H1 (cell line): ENCODE measurements at regions not wholly inside any gene's neighbourhood (a gene's known extent, or its start where the extent isn't known, plus 50 kb on each side); places are given as distances from the start of the nearest gene placed in this dataset.

Experiments used
- CTCF ChIA-PET: fragments of 300-600 bp; sonication (Branson Sonifier 250); formaldehyde crosslinking; loops from one replicate; lab custom pipeline; 2021; ENCODE audit not compliant: partially characterized antibody; lab: Charles Lee
- POLR2A ChIA-PET: fragments of 300-600 bp; sonication (Branson Sonifier 250); formaldehyde crosslinking; loops from one replicate; lab custom pipeline; 2021; ENCODE audit warnings: inconsistent platforms; ENCODE audit not compliant: partially characterized antibody; lab: Charles Lee
- DNase-seq, 2 experiments: peaks; one replicate each; pipeline versions ENCODE4 v3.0.0 to v3.0.0-alpha.2; 2010 to 2022; ENCODE audit warnings: low spot score in 2 of 2, low read depth in 1 of 2, mixed read lengths in 1 of 2
- FAIRE-seq: peaks from 2 replicates; lab custom pipeline; 2011; peaks lifted over from hg19 to GRCh38; lab: Jason Lieb, UNC
- H2AFZ ChIP-seq: 2 replicates; pipeline ENCODE4 v1.8.1; 2012; ENCODE audit warnings: low read length, inconsistent platforms
- H2AK5ac ChIP-seq: 2 replicates; pipeline ENCODE4 v1.6.1; 2013; ENCODE audit warnings: low read depth, low read length
- H2BK120ac ChIP-seq: replicated peaks from 2 replicates; pipeline ENCODE3; 2013; ENCODE audit warnings: low read depth, low read length, inconsistent platforms
- H2BK12ac ChIP-seq: 2 replicates; pipeline ENCODE4 v1.6.1; 2013; ENCODE audit warnings: low read depth, low read length
- H2BK15ac ChIP-seq: 2 replicates; pipeline ENCODE4 v1.6.1; 2013; ENCODE audit warnings: low read length
- H2BK20ac ChIP-seq: 2 replicates; pipeline ENCODE4 v1.6.1; 2013; ENCODE audit warnings: low read length
- H2BK5ac ChIP-seq: 2 replicates; pipeline ENCODE4 v1.6.1; 2013; ENCODE audit warnings: low read depth, low read length
- H3K14ac ChIP-seq: 2 replicates; pipeline ENCODE4 v1.6.1; 2013; ENCODE audit warnings: inconsistent platforms; ENCODE audit not compliant: insufficient read length
- H3K18ac ChIP-seq: 2 replicates; pipeline ENCODE4 v1.6.1; 2013; ENCODE audit warnings: low read length; ENCODE audit errors: extremely low read depth
- H3K23ac ChIP-seq: 2 replicates; pipeline ENCODE4 v1.6.1; 2013; ENCODE audit warnings: inconsistent platforms; ENCODE audit not compliant: insufficient read length
- H3K23me2 ChIP-seq: 2 replicates; pipeline ENCODE4 v1.6.1; 2013; ENCODE audit warnings: low read depth, low read length
- H3K27ac ChIP-seq: 2 replicates; pipeline ENCODE4 v1.6.1; 2011; ENCODE audit warnings: low read depth, low read length, inconsistent platforms
- H3K27me3 ChIP-seq, 4 experiments: replicated peaks in 1 of 4; 1 replicate in 1 of 4; 2 replicates in 3 of 4; pipeline versions ENCODE4 v1.6.1 to v1.8.1; 2011 to 2013; ENCODE audit warnings: low read length in 3 of 4, mild to moderate bottlenecking in 3 of 4, inconsistent platforms in 2 of 4, mixed read lengths in 2 of 4, moderate library complexity in 1 of 4; ENCODE audit not compliant: control insufficient read depth in 3 of 4, insufficient read depth in 3 of 4; ENCODE audit errors: extremely low read depth in 1 of 4
- H3K36me3 ChIP-seq, 4 experiments: 2 replicates each; pipeline versions ENCODE4 v1.6.1 to v1.8.1; 2011 to 2013; ENCODE audit warnings: mild to moderate bottlenecking in 4 of 4, low read length in 3 of 4, moderate library complexity in 2 of 4, control low read depth in 1 of 4, inconsistent platforms in 1 of 4; ENCODE audit not compliant: insufficient read depth in 4 of 4, control insufficient read depth in 2 of 4
- H3K4ac ChIP-seq: replicated peaks from 2 replicates; pipeline ENCODE3; 2013; ENCODE audit warnings: low read length, low read depth, mixed read lengths, inconsistent platforms; ENCODE audit not compliant: insufficient read length
- H3K4me1 ChIP-seq, 4 experiments: replicated peaks in 1 of 4; 1 replicate in 1 of 4; 2 replicates in 3 of 4; pipeline versions ENCODE4 v1.6.1 to v1.8.1; 2011 to 2013; ENCODE audit warnings: low read length in 3 of 4, inconsistent platforms in 2 of 4, mixed read lengths in 1 of 4; ENCODE audit not compliant: insufficient read depth in 4 of 4, control insufficient read depth in 3 of 4
- H3K4me2 ChIP-seq, 2 experiments: 2 replicates each; pipeline versions ENCODE4 v1.6.1 to v1.8.1; 2011 to 2013; ENCODE audit warnings: low read depth in 2 of 2, low read length in 2 of 2, control low read depth in 1 of 2, inconsistent platforms in 1 of 2, mild to moderate bottlenecking in 1 of 2; ENCODE audit not compliant: insufficient read depth in 1 of 2
- H3K4me3 ChIP-seq, 4 experiments: fragments of 200-600, 300-600 bp in 1 of 4; sonication (generic), shearing (Covaris generic), sonication (Bioruptor Twin) in 1 of 4; 2 replicates each; pipeline versions ENCODE4 v1.5.1 to v1.8.1; 2011 to 2016; ENCODE audit warnings: low read length in 4 of 4, low read depth in 3 of 4, control low read depth in 2 of 4, inconsistent platforms in 2 of 4, mild to moderate bottlenecking in 2 of 4, mixed read lengths in 1 of 4, moderate library complexity in 1 of 4; ENCODE audit not compliant: insufficient read depth in 2 of 4; ENCODE audit errors: extremely low read depth in 1 of 4
- H3K56ac ChIP-seq: replicated peaks from 2 replicates; pipeline ENCODE3; 2013; ENCODE audit warnings: low read depth, mild to moderate bottlenecking, mixed read lengths, low read length, inconsistent platforms; ENCODE audit not compliant: insufficient read length
- H3K79me1 ChIP-seq: 2 replicates; pipeline ENCODE4 v1.6.1; 2013; ENCODE audit warnings: low read depth, low read length, control low read depth
- H3K79me2 ChIP-seq, 2 experiments: 2 replicates each; pipeline versions ENCODE4 v1.6.1 to v1.8.1; 2012 to 2013; ENCODE audit warnings: low read length in 2 of 2, mild to moderate bottlenecking in 2 of 2, inconsistent platforms in 1 of 2; ENCODE audit not compliant: insufficient read depth in 2 of 2, control insufficient read depth in 1 of 2
- H3K9ac ChIP-seq, 4 experiments: replicated peaks in 1 of 4; 1 replicate in 1 of 4; 2 replicates in 3 of 4; pipeline versions ENCODE4 v1.6.1 to v1.8.1; 2011 to 2013; ENCODE audit warnings: low read depth in 3 of 4, low read length in 3 of 4, control low read depth in 2 of 4, mild to moderate bottlenecking in 2 of 4, moderate library complexity in 2 of 4, inconsistent platforms in 1 of 4; ENCODE audit errors: extremely low read depth in 1 of 4
- H3K9me3 ChIP-seq, 2 experiments: 2 replicates each; pipeline versions ENCODE4 v1.6.1 to v1.8.1; 2012 to 2013; ENCODE audit warnings: mild to moderate bottlenecking in 2 of 2, moderate library complexity in 2 of 2, control low read depth in 1 of 2, inconsistent platforms in 1 of 2, low read depth in 1 of 2, low read length in 1 of 2, mixed read lengths in 1 of 2; ENCODE audit not compliant: insufficient read depth in 2 of 2
- H4K20me1 ChIP-seq, 2 experiments: replicated peaks in 1 of 2; 2 replicates each; pipeline versions ENCODE3 to v1.8.1; 2011 to 2013; ENCODE audit warnings: inconsistent platforms in 2 of 2, low read length in 2 of 2, mild to moderate bottlenecking in 1 of 2; ENCODE audit not compliant: insufficient read depth in 2 of 2, control insufficient read depth in 1 of 2
- H4K5ac ChIP-seq: 2 replicates; pipeline ENCODE4 v1.6.1; 2013; ENCODE audit warnings: low read length, low read depth, mixed read lengths, inconsistent platforms; ENCODE audit not compliant: insufficient read length
- H4K8ac ChIP-seq: 2 replicates; pipeline ENCODE4 v1.8.0; 2013; ENCODE audit warnings: mild to moderate bottlenecking, moderate library complexity, low read length, inconsistent platforms; ENCODE audit not compliant: insufficient read depth; ENCODE audit errors: extremely low read depth
- H4K91ac ChIP-seq: replicated peaks from 2 replicates; pipeline ENCODE3; 2013; ENCODE audit warnings: low read length, mixed read lengths, inconsistent platforms; ENCODE audit not compliant: insufficient read length
- EZH2 ChIP-seq: fragments of 200-600 bp; sonication (generic); IDR thresholded peaks from 2 replicates; pipeline ENCODE4 v1.7.1; 2012; ENCODE audit warnings: low read depth, mild to moderate bottlenecking, moderate library complexity, low read length, inconsistent platforms; ENCODE audit not compliant: severe bottlenecking
- FOSL1 ChIP-seq: IDR thresholded peaks from 2 replicates; pipeline ENCODE4 v1.6.1; 2011; ENCODE audit warnings: mild to moderate bottlenecking, low read depth, low read length, moderate library complexity; ENCODE audit not compliant: insufficient read depth
- JUND ChIP-seq: IDR thresholded peaks from 2 replicates; pipeline ENCODE4 v1.6.1; 2011; ENCODE audit warnings: mild to moderate bottlenecking, improper control_type of control experiment, low read length
- KDM5A ChIP-seq: fragments of 200-600 bp; IDR thresholded peaks from 2 replicates; pipeline ENCODE4 v1.7.1; 2012; ENCODE audit warnings: mild to moderate bottlenecking, low read length, inconsistent platforms, mixed read lengths
- MAFK ChIP-seq: IDR thresholded peaks from 2 replicates; pipeline ENCODE4 v1.6.1; 2012; ENCODE audit warnings: low read depth, mild to moderate bottlenecking, improper control_type of control experiment, low read length
- PHF8 ChIP-seq: fragments of 200-600 bp; sonication (generic); conservative IDR thresholded peaks from 2 replicates; pipeline ENCODE4 v1.7.1; 2012; ENCODE audit warnings: low read depth, mild to moderate bottlenecking, inconsistent platforms, low read length, moderate library complexity
- POLR2AphosphoS5 ChIP-seq: IDR thresholded peaks from 2 replicates; pipeline ENCODE4 v1.6.1; 2011; ENCODE audit warnings: low read depth, low read length
- SIRT6 ChIP-seq: IDR thresholded peaks from one replicate; pipeline ENCODE4 v1.7.1; 2012; ENCODE audit warnings: low read length, inconsistent platforms
- ZNF274 ChIP-seq: IDR thresholded peaks from 2 replicates; pipeline ENCODE4 v1.7.0; 2012; ENCODE audit warnings: low read length, borderline replicate concordance; ENCODE audit errors: extremely low read depth
- TF ChIP-seq, protein P1 (sequence below): IDR thresholded peaks from 2 replicates; pipeline ENCODE4 v1.6.1; 2011; ENCODE audit warnings: low read depth, mild to moderate bottlenecking, low read length; ENCODE audit not compliant: insufficient read depth

GRCh38 chr21:19704832-19705231, 1293.4 kb upstream of the NCAM2 start:
- Histone ChIP-seq H3K4me1 (peaks cover 0 to 4% (median 0%) of the 10 kb centered on the region in 4 experiments; a peak in 1 of 7 replicates), H3K9me3 (0 out of 4 replicates have a peak, but pooled peaks cover 0 to 7% of the 10 kb centered on the region in 2 experiments), H2BK15ac (no peak overlapping the region), H2AK5ac (no peak overlapping the region), H3K18ac (no peak overlapping the region), H2BK20ac (no peak overlapping the region), H2BK5ac (no peak overlapping the region), H3K27me3 (no peaks in the 10 kb centered on the region), H3K14ac (no peak overlapping the region), H3K9ac (no peak overlapping the region), H2AFZ (no peak overlapping the region), H3K23me2 (no peaks in the 10 kb centered on the region), H3K4ac (no peak overlapping the region), H3K23ac (no peak overlapping the region), H3K27ac (no peak overlapping the region), H3K36me3 (0 out of 8 replicates have a peak, but pooled peaks cover 0 to 2% (median 0%) of the 10 kb centered on the region in 4 experiments), H3K4me3 (no peak overlapping the region), H2BK12ac (no peak overlapping the region), H4K91ac (no peak overlapping the region), H2BK120ac (no peak overlapping the region), H3K56ac (no peak overlapping the region), H3K79me2 (no peaks in the 10 kb centered on the region), H4K5ac (no peak overlapping the region), H4K8ac (no peak overlapping the region), H3K4me2 (no peak overlapping the region), H4K20me1 (no peaks in the 10 kb centered on the region), H3K79me1 (no peaks in the 10 kb centered on the region)
- DNase-seq = no peak
- CTCF ChIA-PET = no interaction called here
- FAIRE-seq = no peak
- POLR2A ChIA-PET = no interaction called here
- TF ChIP-seq KDM5A (no peak), PHF8 (no peak), FOSL1 (no peak), ZNF274 (no peak), JUND (no peak), SIRT6 (no peak), EZH2 (no peak), POLR2AphosphoS5 (no peak), MAFK (no peak)
- TF ChIP-seq, protein P1, sequence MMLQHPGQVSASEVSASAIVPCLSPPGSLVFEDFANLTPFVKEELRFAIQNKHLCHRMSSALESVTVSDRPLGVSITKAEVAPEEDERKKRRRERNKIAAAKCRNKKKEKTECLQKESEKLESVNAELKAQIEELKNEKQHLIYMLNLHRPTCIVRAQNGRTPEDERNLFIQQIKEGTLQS = no peak
